Epithelial cell of prostate (primary cell): ENCODE measurements at regions not wholly inside any gene's neighbourhood (a gene's known extent, or its start where the extent isn't known, plus 50 kb on each side); places are given as distances from the start of the nearest gene placed in this dataset.
"Not testable (repeated sequence)": the region's sequence is repeated elsewhere in the genome, so short reads cannot be mapped to it uniquely, and the experiment has no call there.

Experiments used
- DNase-seq: peaks from one replicate; pipeline ENCODE4 v3.0.0-alpha.2; 2011; ENCODE audit warnings: low read depth, low spot score
- H3K27ac ChIP-seq: fragments of 450-650 bp; 2 replicates; pipeline ENCODE4 v1.5.1; 2017; ENCODE audit warnings: mild to moderate bottlenecking

DNA sequence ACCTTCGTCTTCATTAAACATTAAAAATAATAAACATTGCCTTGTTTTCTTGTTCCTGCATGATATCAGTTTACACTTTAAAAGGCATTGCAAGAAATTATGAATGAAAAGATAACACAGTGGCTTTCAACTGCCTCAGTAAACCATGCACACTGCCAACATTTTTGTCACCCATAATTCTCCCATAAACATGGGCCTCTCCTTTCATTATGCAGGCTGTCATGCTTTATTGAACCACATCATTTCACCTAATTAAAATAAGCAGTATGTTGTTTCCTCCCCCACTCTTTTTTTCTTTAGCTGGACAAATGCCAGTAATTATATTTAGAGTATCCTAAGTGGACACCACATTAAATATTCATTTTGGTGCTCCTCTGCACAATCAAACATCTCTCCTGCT lies 1566.5 kb upstream of the SLC10A2 start:
- no peak overlapping the region for H3K27ac ChIP-seq
- no peak for DNase-seq

DNA sequence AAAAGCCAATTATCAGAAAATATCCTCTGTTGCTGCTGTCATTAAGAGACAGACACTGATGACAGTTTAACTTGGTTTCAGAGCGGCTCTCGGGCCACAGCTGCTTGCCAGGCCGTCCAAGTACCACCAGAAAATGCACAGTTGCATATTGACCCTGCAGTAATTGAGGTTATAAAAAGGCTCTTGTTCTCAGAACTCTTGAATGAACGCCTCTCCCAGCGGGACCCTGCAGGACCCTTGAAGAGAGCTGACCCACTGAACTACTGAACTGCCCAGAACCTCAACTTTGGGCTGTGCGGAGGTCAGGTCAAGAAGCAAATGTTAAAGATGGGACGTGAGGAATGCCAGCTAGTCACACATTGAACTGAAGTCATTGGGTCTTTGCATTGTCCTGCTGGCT lies 1559.0 kb upstream of the SLC10A2 start:
- H3K27ac ChIP-seq, result no peak overlapping the region
- no peak for DNase-seq

DNA sequence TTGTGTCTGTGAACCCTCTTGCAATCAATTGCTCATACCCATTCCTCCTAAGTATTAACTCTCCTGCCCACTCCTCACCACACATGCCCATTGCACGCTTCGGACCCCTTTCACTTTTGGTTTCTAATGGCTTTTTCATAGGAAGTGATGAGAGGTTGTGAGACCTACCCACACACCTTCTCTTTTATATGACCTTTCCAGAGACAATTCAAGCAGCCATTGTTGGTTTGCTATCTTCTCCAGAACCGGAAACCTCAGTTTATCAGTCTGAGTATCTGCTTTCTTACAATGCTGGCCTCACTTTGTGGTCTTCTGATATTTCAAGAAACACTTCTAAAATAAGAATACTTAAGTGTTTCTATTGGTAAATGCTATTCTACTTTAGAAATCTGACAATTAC lies 1550.8 kb upstream of the SLC10A2 start:
- H3K27ac ChIP-seq, result no peak overlapping the region
- DNase-seq, result no peak

DNA sequence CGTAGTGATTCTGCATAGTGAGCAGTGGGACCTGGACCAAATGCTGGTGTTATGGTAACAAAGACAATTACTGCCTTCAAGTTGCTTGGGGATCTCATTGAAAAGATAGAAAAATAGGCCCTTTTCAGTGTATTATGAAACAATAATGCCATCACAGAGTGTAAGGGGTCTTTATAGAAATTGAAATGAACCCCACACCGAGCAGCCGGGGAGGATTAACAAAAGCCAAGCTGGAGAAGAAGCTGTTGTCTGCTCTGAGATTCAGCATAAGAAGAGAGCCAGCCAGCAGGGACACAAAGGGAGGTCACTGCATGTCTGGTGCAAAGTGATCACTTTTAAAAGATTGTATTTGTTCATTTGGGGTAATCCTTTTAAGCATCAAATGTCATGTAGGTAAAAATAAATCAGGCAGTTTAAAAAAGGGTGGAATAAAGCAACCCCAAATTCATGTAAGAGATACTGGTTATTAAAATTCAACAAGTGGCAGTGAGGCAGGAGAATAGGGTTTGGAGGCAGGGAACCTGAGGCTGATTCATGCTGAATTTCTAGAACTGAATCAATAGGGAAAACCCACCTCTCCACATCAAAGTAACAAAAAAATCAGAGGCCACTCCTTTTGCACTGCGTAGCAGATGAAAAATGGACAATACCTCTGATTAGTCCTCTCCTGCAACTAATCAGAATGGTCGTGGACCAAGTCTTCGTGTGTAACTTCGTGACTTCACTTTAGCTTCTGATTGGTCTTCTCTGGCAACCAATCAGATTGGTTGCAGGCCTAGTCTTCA lies 1548.3 kb upstream of the SLC10A2 start:
- DNase-seq, result no peak
- no peak overlapping the region for H3K27ac ChIP-seq

DNA sequence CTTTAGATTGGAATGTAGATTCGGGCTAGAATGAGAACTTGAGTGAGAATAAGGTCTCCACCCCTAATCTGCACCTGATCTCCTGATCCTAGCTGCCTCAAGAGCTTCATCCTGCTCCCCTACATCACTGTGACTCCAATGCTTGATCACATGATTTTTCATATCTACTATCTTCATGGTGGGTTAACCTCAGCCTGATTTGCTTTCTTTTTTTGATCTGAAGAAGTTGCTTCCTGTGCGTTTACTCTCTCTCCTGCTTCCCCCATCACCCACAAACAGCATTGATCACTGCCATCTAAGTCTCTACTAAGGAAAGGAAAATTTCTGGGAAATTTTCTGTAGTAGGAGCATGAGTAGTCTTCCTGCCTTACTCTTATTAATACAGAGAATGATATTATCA lies 1542.1 kb upstream of the SLC10A2 start:
- no peak for DNase-seq
- no peak overlapping the region for H3K27ac ChIP-seq

- not testable (repeated sequence) for DNase-seq, H3K27ac ChIP-seq
These were observed 1539.2 kb upstream of the SLC10A2 start for GRCh38 chr13:104605435-104605834.

GRCh38 chr13:104597546-104598180 lies 1531.4 kb upstream of the SLC10A2 start:
- no peak for DNase-seq
- no peak overlapping the region for H3K27ac ChIP-seq

DNA sequence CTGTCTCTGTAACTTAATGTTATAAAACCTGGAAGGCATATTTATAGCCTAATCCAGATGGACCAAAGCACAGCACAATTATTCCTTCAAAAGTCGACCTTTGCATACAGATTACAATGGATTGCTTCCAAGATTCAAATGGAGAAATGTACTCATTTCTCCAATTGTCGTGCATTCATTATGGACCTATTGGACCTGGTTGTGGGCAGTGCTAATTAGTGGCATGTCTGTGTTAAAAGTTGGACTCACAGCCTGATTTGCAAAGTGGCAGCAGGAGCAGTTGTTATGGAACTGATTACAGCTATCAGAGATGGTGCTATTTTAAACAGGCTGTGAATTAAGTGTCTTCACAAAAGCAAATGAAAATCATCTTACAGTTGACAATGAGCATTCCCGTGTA lies 1529.3 kb upstream of the SLC10A2 start:
- DNase-seq, result no peak
- H3K27ac ChIP-seq, result no peak overlapping the region

DNA sequence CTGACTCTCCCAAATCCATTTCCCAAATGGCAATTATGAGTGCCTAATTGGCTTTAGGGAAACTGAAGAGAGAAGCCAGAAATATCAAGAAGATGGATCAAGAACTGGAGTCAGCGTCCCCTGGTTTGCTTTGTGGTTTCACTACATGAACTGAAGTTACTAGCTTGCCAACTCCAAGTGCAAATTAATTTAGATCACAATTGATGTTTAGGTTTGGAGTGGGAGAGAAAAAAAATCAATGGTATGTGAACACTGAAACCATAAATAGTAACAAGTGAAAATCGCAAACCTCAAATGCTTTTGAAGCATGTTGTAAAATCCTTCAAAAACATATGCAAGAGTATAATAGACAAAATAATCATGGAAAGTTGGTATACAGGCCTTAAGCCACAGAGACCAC lies 1528.6 kb upstream of the SLC10A2 start:
- no peak overlapping the region for H3K27ac ChIP-seq
- DNase-seq, result no peak

- no peak overlapping the region for H3K27ac ChIP-seq
- no peak for DNase-seq
These were observed 1527.5 kb upstream of the SLC10A2 start for GRCh38 chr13:104593693-104594092.

DNA sequence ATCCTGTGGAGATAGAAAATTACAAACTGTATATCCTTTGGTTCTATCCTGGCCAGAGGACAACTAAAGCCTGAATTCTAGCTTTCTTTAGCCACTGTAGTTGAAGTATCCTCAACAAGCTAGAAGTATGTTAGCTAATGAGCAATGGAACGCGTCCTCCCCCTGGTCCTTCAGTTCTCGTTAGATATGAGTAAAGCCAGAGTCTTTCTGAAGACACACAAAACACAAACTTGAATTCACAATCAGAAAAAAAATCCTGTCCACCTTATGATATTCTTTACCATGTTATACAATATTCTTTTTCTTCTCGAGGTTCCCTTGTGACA lies 1527.0 kb upstream of the SLC10A2 start:
- no peak overlapping the region for H3K27ac ChIP-seq
- DNase-seq, result no peak

- peak overlapping the region; percentile 17 for H3K27ac ChIP-seq
These were observed 1526.5 kb upstream of the SLC10A2 start for GRCh38 chr13:104592545-104593250.

GRCh38 chr13:104592127-104592526 lies 1525.9 kb upstream of the SLC10A2 start:
- H3K27ac ChIP-seq, result peak overlapping the region; percentile 17
- peak; percentile 33 for DNase-seq

More at GRCh38 chr13:104592545-104593250, 1526.5 kb upstream of the SLC10A2 start:
- no peak for DNase-seq

DNA sequence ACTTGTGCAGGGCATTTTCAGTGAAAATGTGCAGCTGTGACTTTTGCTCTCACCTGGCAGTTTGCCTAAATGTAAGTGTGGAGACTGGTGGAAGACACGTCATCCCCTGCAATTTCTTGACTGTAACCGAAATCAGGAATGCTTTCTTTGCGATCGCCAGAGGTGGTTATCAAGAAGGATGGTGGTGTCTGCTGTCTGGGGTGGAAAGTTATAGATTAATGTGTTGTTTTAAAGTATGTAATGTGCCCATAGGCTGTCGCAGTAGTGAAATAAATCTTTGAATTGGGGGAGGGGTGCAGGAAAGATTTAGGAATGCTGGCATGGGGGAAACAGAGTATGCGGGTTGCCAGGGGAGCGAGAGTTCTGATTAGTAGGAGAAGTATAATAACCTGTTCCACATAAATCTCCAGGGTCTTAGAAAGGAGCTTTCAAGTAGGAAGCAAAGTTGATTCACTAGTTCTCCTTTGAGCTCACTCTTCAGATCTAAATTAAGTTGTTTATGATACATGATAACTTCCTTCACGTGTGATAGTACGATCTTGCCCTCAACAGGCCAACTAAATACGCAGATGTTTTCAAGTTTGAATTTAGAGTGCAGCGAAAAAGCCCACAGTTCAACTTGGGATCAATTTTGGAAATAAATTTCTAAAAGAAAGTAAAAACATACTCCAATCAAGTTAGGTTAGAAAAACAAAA lies 1520.0 kb upstream of the SLC10A2 start:
- no peak overlapping the region for H3K27ac ChIP-seq
- DNase-seq, result no peak

DNA sequence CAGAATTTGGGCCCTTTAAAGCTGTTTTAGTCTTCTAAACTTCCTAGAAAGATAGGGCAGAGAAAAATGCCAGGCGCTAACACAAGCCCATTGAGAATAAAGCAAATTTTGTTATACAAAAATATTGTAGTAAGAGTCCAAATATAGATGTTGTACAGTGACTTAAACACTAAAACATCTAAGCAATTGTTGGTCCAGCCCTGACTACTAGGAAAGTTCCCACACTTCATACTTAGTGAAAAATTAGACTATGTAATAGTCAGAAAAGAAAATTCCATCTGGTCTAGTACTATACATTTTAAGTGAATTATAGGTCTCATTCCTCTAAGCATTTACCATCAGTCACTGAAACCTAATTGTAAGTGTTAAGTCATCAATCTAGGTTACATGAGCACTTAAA lies 1518.3 kb upstream of the SLC10A2 start:
- no peak for DNase-seq

DNA sequence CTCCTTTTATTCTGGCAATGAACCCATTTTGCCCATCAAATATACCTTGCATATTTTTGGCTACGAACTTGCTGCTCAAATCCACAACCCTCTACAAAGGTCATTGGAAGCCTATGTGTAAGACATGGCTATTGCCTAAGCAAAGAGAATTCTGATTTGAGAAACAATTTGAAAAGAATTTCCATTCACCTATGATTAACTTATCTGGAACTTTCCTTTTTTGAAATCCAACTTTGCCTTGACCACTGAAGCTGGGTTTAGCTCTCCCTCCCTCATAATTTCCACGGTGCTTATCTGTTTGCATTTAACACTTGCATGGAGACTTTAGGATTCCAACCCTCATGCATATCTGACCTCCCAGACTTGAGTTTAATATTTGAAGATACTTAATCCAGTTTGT lies 1514.7 kb upstream of the SLC10A2 start:
- DNase-seq, result no peak
- H3K27ac ChIP-seq, result no peak overlapping the region

More for the DNA sequence above, 1518.3 kb upstream of the SLC10A2 start:
- H3K27ac ChIP-seq, result no peak overlapping the region

GRCh38 chr13:104577071-104577815 lies 1511.0 kb upstream of the SLC10A2 start:
- no peak for DNase-seq
- no peak overlapping the region for H3K27ac ChIP-seq

DNA sequence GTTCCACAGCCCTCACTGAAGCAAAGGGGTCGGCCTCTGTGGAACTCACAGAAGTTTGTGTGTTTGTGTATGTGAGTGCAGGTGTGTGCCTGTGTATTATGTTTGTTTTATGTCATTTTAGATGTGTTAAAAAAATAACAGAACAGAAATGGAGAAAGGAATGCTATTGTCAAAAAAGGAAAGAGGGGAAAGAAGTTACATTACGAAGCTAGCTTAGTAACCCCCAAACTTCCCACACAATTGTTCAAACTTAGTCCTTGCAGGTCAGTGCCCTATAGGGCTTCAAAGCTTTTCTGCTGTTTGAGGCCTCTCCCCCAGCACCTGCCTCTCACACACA lies 1505.6 kb upstream of the SLC10A2 start:
- no peak for DNase-seq

GRCh38 chr13:104571161-104571892 lies 1505.1 kb upstream of the SLC10A2 start:
- DNase-seq, result peak; percentile 88
- H3K27ac ChIP-seq, result peak overlapping the region; percentile 23

More for the DNA sequence above, 1505.6 kb upstream of the SLC10A2 start:
- H3K27ac ChIP-seq, result no peak overlapping the region

- no peak for DNase-seq
- H3K27ac ChIP-seq, result no peak overlapping the region
These were observed 1500.9 kb upstream of the SLC10A2 start for GRCh38 chr13:104567114-104567513.
